OCI-LY1 (cell line): ENCODE measurements at regions not wholly inside any gene's neighbourhood (a gene's known extent, or its start where the extent isn't known, plus 50 kb on each side); places are given as distances from the start of the nearest gene placed in this dataset.

Experiments used
- H2AFZ ChIP-seq: fragments of 200-600 bp; sonication (generic), shearing (Covaris generic); 2 replicates; pipeline ENCODE4 v1.6.0; 2014; ENCODE audit warnings: antibody characterized with exemption, mild to moderate bottlenecking, low read length
- H3F3A ChIP-seq: fragments of 200-600 bp; sonication (generic), shearing (Covaris generic); 2 replicates; pipeline ENCODE4 v1.6.0; 2014; ENCODE audit warnings: mild to moderate bottlenecking, antibody characterized with exemption, low read length, moderate library complexity; ENCODE audit not compliant: insufficient read depth
- H3K27ac ChIP-seq: fragments of 200-600 bp; sonication (generic); 2 replicates; pipeline ENCODE4 v1.5.1; 2014; ENCODE audit warnings: low read length, mixed run types, mild to moderate bottlenecking, low read depth; ENCODE audit not compliant: poor library complexity, severe bottlenecking
- H3K27me3 ChIP-seq: fragments of 200-600 bp; sonication (generic); 2 replicates; pipeline ENCODE4 v1.6.0; 2014; ENCODE audit warnings: antibody characterized with exemption, mild to moderate bottlenecking, low read length, moderate library complexity; ENCODE audit not compliant: insufficient read depth
- H3K36me3 ChIP-seq: fragments of 200-600 bp; sonication (generic); 2 replicates; pipeline ENCODE4 v1.6.1; 2014; ENCODE audit warnings: mild to moderate bottlenecking, antibody characterized with exemption, low read length, moderate library complexity, mixed read lengths; ENCODE audit not compliant: insufficient read depth
- H3K4me1 ChIP-seq: fragments of 200-600 bp; sonication (generic); 2 replicates; pipeline ENCODE4 v1.5.1; 2014; ENCODE audit warnings: mild to moderate bottlenecking, low read length, moderate library complexity; ENCODE audit not compliant: insufficient read depth, severe bottlenecking
- H3K4me2 ChIP-seq: fragments of 200-600 bp; sonication (generic), shearing (Covaris generic); 2 replicates; pipeline ENCODE4 v1.6.1; 2014; ENCODE audit warnings: low read length
- H3K4me3 ChIP-seq: fragments of 200-600 bp; sonication (generic); 2 replicates; pipeline ENCODE4 v1.5.1; 2014; ENCODE audit warnings: low read length, low read depth, mild to moderate bottlenecking, mixed read lengths; ENCODE audit not compliant: poor library complexity, severe bottlenecking
- H3K79me2 ChIP-seq: fragments of 200-600 bp; shearing (Covaris generic); 2 replicates; pipeline ENCODE4 v1.6.1; 2016; ENCODE audit warnings: mixed run types, low read length, mixed read lengths; ENCODE audit not compliant: insufficient read depth
- H3K9ac ChIP-seq: fragments of 200-600 bp; sonication (generic), shearing (Covaris generic); 2 replicates; pipeline ENCODE4 v1.6.1; 2014; ENCODE audit warnings: mild to moderate bottlenecking, low read length, mixed read lengths
- H3K9me2 ChIP-seq: fragments of 200-600 bp; sonication (generic), shearing (Covaris generic); 2 replicates; pipeline ENCODE4 v1.6.1; 2014; ENCODE audit warnings: low read depth, mild to moderate bottlenecking, low read length, mixed read lengths
- H3K9me3 ChIP-seq: fragments of 200-600 bp; shearing (Covaris generic); 2 replicates; pipeline ENCODE4 v1.6.1; 2014; ENCODE audit warnings: low read length, mixed read lengths
- H4K20me1 ChIP-seq: fragments of 200-600 bp; sonication (generic), shearing (Covaris generic); 2 replicates; pipeline ENCODE4 v1.6.0; 2016; ENCODE audit warnings: mild to moderate bottlenecking, low read length; ENCODE audit not compliant: insufficient read depth
- CTCF ChIP-seq: fragments of 200-600 bp; sonication (generic), shearing (Covaris generic); IDR thresholded peaks from 2 replicates; pipeline ENCODE4 v1.5.1; 2017; ENCODE audit warnings: mild to moderate bottlenecking, antibody characterized with exemption, low read length, moderate library complexity, mixed read lengths
- EZH2 ChIP-seq: fragments of 200-600 bp; sonication (generic), shearing (Covaris generic); IDR thresholded peaks from 2 replicates; pipeline ENCODE4 v1.8.0; 2017; ENCODE audit warnings: borderline replicate concordance, mixed run types, mild to moderate bottlenecking, antibody characterized with exemption, low read length, moderate library complexity, mixed read lengths

- no peak overlapping the region for H3K4me3 ChIP-seq
- H2AFZ ChIP-seq = no peak overlapping the region
- H3K4me1 ChIP-seq = no peaks in the 10 kb centered on the region
- no peak overlapping the region for H3K4me2 ChIP-seq
- TF ChIP-seq EZH2 (no peak), CTCF (no peak)
- H3K27me3 ChIP-seq = no peaks in the 10 kb centered on the region
- H4K20me1 ChIP-seq = no peaks in the 10 kb centered on the region
- no peaks in the 10 kb centered on the region for H3K9me3 ChIP-seq
- no peak overlapping the region for H3K27ac ChIP-seq
- H3F3A ChIP-seq = no peaks in the 10 kb centered on the region
- H3K9me2 ChIP-seq = no peaks in the 10 kb centered on the region
- H3K79me2 ChIP-seq = no peaks in the 10 kb centered on the region
- no peak overlapping the region for H3K9ac ChIP-seq
- H3K36me3 ChIP-seq = no peaks in the 10 kb centered on the region
Measured at GRCh38 chr22:44591146-44591790, 93.2 kb upstream of the RTL6 start.

- no peak overlapping the region for H3K27ac ChIP-seq
- H3K36me3 ChIP-seq = no peaks in the 10 kb centered on the region
- H3K4me1 ChIP-seq = no peaks in the 10 kb centered on the region
- TF ChIP-seq EZH2 (no peak), CTCF (no peak)
- H3K9me3 ChIP-seq = no peaks in the 10 kb centered on the region
- H3K9me2 ChIP-seq = no peaks in the 10 kb centered on the region
- no peaks in the 10 kb centered on the region for H3K27me3 ChIP-seq
- H2AFZ ChIP-seq = no peak overlapping the region
- no peaks in the 10 kb centered on the region for H3K79me2 ChIP-seq
- no peaks in the 10 kb centered on the region for H3F3A ChIP-seq
- no peaks in the 10 kb centered on the region for H4K20me1 ChIP-seq
- H3K4me2 ChIP-seq = no peak overlapping the region
- H3K4me3 ChIP-seq = no peak overlapping the region
- no peak overlapping the region for H3K9ac ChIP-seq
Measured at GRCh38 chr22:44590291-44590690, 92.3 kb upstream of the RTL6 start.

- H3K36me3 ChIP-seq = no peaks in the 10 kb centered on the region
- no peaks in the 10 kb centered on the region for H3K79me2 ChIP-seq
- H3K27ac ChIP-seq = no peak overlapping the region
- H3K4me1 ChIP-seq = no peaks in the 10 kb centered on the region
- H3K27me3 ChIP-seq = no peaks in the 10 kb centered on the region
- H3K9me3 ChIP-seq = no peaks in the 10 kb centered on the region
- no peaks in the 10 kb centered on the region for H3K9me2 ChIP-seq
- no peak overlapping the region for H2AFZ ChIP-seq
- H4K20me1 ChIP-seq = no peaks in the 10 kb centered on the region
- H3K9ac ChIP-seq = no peak overlapping the region
- no peak overlapping the region for H3K4me2 ChIP-seq
- H3F3A ChIP-seq = no peaks in the 10 kb centered on the region
- H3K4me3 ChIP-seq = no peak overlapping the region
- TF ChIP-seq EZH2 (no peak), CTCF (no peak)
Measured at GRCh38 chr22:44589831-44590230, 91.8 kb upstream of the RTL6 start.
